Osteocyte (in vitro differentiated cells): ENCODE measurements at regions not wholly inside any gene's neighbourhood (a gene's known extent, or its start where the extent isn't known, plus 50 kb on each side); places are given as distances from the start of the nearest gene placed in this dataset.

Source experiments
- DNase-seq: peaks from one replicate; pipeline ENCODE4 v3.0.0; 2021; ENCODE audit warnings: mixed read lengths; ENCODE audit not compliant: unreplicated experiment; ENCODE audit errors: extremely low spot score
- H3K27ac Mint-ChIP-seq: one replicate; pipeline ENCODE4 v1.8.0; 2021; ENCODE audit warnings: mild to moderate bottlenecking, mixed read lengths; ENCODE audit not compliant: unreplicated experiment
- H3K27me3 Mint-ChIP-seq: one replicate; pipeline ENCODE4 v1.8.0; 2021; ENCODE audit warnings: mixed read lengths; ENCODE audit not compliant: unreplicated experiment
- H3K36me3 Mint-ChIP-seq: one replicate; pipeline ENCODE4 v1.8.0; 2021; ENCODE audit warnings: mixed read lengths; ENCODE audit not compliant: unreplicated experiment
- H3K4me1 Mint-ChIP-seq: one replicate; pipeline ENCODE4 v1.8.0; 2021; ENCODE audit warnings: mixed read lengths; ENCODE audit not compliant: unreplicated experiment
- H3K4me3 Mint-ChIP-seq: one replicate; pipeline ENCODE4 v1.8.0; 2021; ENCODE audit warnings: mild to moderate bottlenecking, moderate library complexity, mixed read lengths; ENCODE audit not compliant: unreplicated experiment
- H3K9me3 Mint-ChIP-seq: one replicate; pipeline ENCODE4 v1.8.0; 2021; ENCODE audit warnings: mixed read lengths; ENCODE audit not compliant: unreplicated experiment
- TF ChIP-seq, protein P1 (sequence below): fragments of 200-600 bp; sonication (generic); IDR thresholded peaks from 2 replicates; pipeline ENCODE4 v1.5.0; 2021; ENCODE audit warnings: antibody characterized with exemption, mild to moderate bottlenecking, moderate library complexity

DNA sequence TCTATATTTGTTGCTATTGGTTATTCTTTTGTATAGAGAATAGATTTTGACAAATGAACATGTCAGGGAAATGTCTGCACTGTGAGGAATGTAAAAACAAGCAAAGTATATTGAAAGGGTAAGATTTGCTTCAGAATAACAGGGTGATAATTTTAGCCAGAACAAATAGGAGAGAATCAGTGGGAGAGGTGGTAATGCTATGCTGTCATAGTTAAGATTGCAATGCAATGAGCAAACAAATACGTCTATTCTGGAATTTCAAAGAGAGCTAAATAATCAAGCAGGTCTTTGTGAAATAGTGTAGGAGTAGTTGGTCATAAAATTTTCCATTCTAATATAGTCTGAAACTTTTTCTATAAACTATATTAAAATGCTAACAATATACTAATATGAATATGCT lies 1478.4 kb downstream of the TECRL start:
- Mint-ChIP-seq H3K27ac (no peak overlapping the region), H3K9me3 (peaks cover 7% of the 10 kb centered on the region), H3K27me3 (peaks cover 20% of the 10 kb centered on the region), H3K36me3 (no peaks in the 10 kb centered on the region), H3K4me3 (no peak overlapping the region), H3K4me1 (peaks cover 8% of the 10 kb centered on the region)
- TF ChIP-seq, protein P1, sequence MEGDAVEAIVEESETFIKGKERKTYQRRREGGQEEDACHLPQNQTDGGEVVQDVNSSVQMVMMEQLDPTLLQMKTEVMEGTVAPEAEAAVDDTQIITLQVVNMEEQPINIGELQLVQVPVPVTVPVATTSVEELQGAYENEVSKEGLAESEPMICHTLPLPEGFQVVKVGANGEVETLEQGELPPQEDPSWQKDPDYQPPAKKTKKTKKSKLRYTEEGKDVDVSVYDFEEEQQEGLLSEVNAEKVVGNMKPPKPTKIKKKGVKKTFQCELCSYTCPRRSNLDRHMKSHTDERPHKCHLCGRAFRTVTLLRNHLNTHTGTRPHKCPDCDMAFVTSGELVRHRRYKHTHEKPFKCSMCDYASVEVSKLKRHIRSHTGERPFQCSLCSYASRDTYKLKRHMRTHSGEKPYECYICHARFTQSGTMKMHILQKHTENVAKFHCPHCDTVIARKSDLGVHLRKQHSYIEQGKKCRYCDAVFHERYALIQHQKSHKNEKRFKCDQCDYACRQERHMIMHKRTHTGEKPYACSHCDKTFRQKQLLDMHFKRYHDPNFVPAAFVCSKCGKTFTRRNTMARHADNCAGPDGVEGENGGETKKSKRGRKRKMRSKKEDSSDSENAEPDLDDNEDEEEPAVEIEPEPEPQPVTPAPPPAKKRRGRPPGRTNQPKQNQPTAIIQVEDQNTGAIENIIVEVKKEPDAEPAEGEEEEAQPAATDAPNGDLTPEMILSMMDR: no peak
- no peak for DNase-seq

- no peaks in the 10 kb centered on the region for H3K36me3 Mint-ChIP-seq
- peaks cover 23% of the 10 kb centered on the region for H3K27me3 Mint-ChIP-seq
- H3K4me1 Mint-ChIP-seq: peaks cover 8% of the 10 kb centered on the region
- no peak overlapping the region for H3K4me3 Mint-ChIP-seq
- no peak overlapping the region for H3K27ac Mint-ChIP-seq
- TF ChIP-seq, protein P1: no peak
- DNase-seq: no peak
- peaks cover 3% of the 10 kb centered on the region for H3K9me3 Mint-ChIP-seq
Observed at GRCh38 chr4:62928483-62928882, 1480.8 kb downstream of the TECRL start.

DNA sequence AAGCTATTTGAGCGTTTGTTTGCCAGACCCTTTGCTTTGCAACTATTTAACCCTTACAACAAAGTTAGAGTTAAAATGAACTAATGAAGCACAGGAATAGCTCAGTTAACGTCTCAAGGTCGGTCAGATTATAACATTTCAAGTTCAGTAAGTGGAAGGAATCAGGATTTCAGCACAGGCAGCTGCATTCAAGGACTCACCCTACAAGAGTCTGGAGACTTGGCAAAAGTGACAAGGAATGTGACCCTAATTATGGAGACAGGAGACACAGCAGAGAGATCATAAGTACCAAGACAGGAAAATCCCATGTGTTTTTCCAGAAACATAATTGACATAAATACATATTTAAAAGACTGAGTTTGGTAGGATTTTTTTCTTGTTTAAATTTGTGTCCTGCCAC lies 1481.7 kb downstream of the TECRL start:
- no peak overlapping the region for H3K4me3 Mint-ChIP-seq
- peaks cover 23% of the 10 kb centered on the region for H3K27me3 Mint-ChIP-seq
- no peak for DNase-seq
- H3K4me1 Mint-ChIP-seq: peaks cover 8% of the 10 kb centered on the region
- no peaks in the 10 kb centered on the region for H3K36me3 Mint-ChIP-seq
- no peak overlapping the region for H3K27ac Mint-ChIP-seq
- TF ChIP-seq, protein P1: no peak
- peaks cover 3% of the 10 kb centered on the region for H3K9me3 Mint-ChIP-seq

GRCh38 chr4:62923783-62924182 lies 1485.5 kb downstream of the TECRL start:
- DNase-seq: no peak
- no peaks in the 10 kb centered on the region for H3K36me3 Mint-ChIP-seq
- no peak overlapping the region for H3K4me3 Mint-ChIP-seq
- peaks cover 3% of the 10 kb centered on the region for H3K9me3 Mint-ChIP-seq
- no peak overlapping the region for H3K27ac Mint-ChIP-seq
- TF ChIP-seq, protein P1: no peak
- H3K27me3 Mint-ChIP-seq: peaks cover 20% of the 10 kb centered on the region
- H3K4me1 Mint-ChIP-seq: peaks cover 2% of the 10 kb centered on the region

- no peak overlapping the region for H3K4me3 Mint-ChIP-seq
- TF ChIP-seq, protein P1: no peak
- DNase-seq: no peak
- no peaks in the 10 kb centered on the region for H3K27me3 Mint-ChIP-seq
- H3K27ac Mint-ChIP-seq: no peak overlapping the region
- no peaks in the 10 kb centered on the region for H3K4me1 Mint-ChIP-seq
- no peaks in the 10 kb centered on the region for H3K36me3 Mint-ChIP-seq
- H3K9me3 Mint-ChIP-seq: no peaks in the 10 kb centered on the region
Observed at GRCh38 chr4:62917649-62918048, 1491.6 kb downstream of the TECRL start.
